DOHH2 (cell line): ENCODE measurements at regions not wholly inside any gene's neighbourhood (a gene's known extent, or its start where the extent isn't known, plus 50 kb on each side); places are given as distances from the start of the nearest gene placed in this dataset.

Source experiments
- CTCF ChIP-seq: fragments of 200-600 bp; sonication (generic); IDR thresholded peaks from one replicate; pipeline ENCODE4 v1.5.1; 2014; ENCODE audit warnings: antibody characterized with exemption, mild to moderate bottlenecking, low read depth, low read length; ENCODE audit not compliant: poor library complexity, severe bottlenecking
- EZH2phosphoT487 ChIP-seq: fragments of 200-600 bp; sonication (generic); IDR thresholded peaks from 2 replicates; pipeline ENCODE4 v1.6.1; 2017; ENCODE audit warnings: borderline replicate concordance, mild to moderate bottlenecking, antibody characterized with exemption, low read length, moderate library complexity, mixed read lengths

DNA sequence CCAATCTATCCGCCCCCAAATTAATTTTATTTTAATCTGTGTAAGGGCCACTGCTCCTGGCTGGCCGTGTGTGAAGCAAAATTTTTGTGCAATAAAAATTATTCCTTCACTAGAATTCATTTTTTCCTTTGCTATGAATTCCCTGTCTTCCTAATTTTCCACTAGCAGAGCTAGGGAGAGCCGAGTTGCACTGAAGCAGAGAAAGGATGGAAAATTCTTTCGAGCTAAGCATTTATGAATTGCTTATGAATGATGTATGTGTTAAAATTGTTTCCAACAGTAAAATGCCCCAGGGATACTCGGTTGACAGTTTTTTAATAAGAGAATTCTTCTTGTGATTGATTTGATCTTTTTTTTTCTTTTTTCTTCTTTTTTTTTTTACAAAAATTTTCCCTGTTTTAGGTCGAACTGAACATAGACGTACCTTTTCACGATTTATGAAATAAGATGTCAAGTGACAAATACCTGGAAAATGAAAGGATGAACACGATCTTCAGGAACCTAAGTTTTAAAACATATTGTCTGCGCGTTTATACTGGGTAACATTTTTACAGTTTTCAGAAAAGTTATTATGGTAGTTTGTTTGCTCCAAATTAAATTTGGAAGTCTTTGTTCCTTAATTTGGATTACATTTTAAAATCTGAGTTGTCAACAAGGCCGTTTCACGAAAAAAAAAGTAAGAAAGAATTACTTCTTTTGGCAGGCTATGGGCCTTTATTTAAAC, 288.8 kb upstream of the NFE2L3 start:
- TF ChIP-seq CTCF: no peak
- peak; percentile 43; the same call in 1 of the 2 replicates for TF ChIP-seq EZH2phosphoT487
